CD14-positive monocyte (primary cell): ENCODE measurements at regions not wholly inside any gene's neighbourhood (a gene's known extent, or its start where the extent isn't known, plus 50 kb on each side); places are given as distances from the start of the nearest gene placed in this dataset.

Experiments
- DNase-seq, 3 donors: peaks; one replicate each; pipeline ENCODE4 v3.0.0-alpha.2; 2011 to 2022
- H2AFZ ChIP-seq: 2 replicates; pipeline ENCODE4 v1.6.0; 2012; ENCODE audit warnings: mild to moderate bottlenecking, low read depth, low read length, inconsistent platforms; ENCODE audit not compliant: insufficient read depth, poor library complexity, severe bottlenecking
- H3K27ac ChIP-seq, 2 donors: 1 replicate in 1 of 2; 2 replicates in 1 of 2; pipeline ENCODE4 v1.5.1; 2012 to 2013; ENCODE audit warnings: low read length in 2 of 2, control low read depth in 1 of 2, inconsistent platforms in 1 of 2, low read depth in 1 of 2, mild to moderate bottlenecking in 1 of 2
- H3K27me3 ChIP-seq, 2 donors: one replicate each; pipeline versions ENCODE4 v1.6.0 to v1.6.1; 2011 to 2013; ENCODE audit warnings: low read length in 2 of 2; ENCODE audit not compliant: control insufficient read depth in 2 of 2, insufficient read depth in 2 of 2
- H3K36me3 ChIP-seq, 2 donors: replicated peaks in 1 of 2; 1 replicate in 1 of 2; 2 replicates in 1 of 2; pipeline versions ENCODE4 v1.5.1 to v1.6.1; 2012 to 2013; ENCODE audit warnings: low read length in 2 of 2, control low read depth in 1 of 2, inconsistent platforms in 1 of 2, mild to moderate bottlenecking in 1 of 2; ENCODE audit not compliant: insufficient read depth in 2 of 2, control insufficient read depth in 1 of 2
- H3K4me1 ChIP-seq, 2 donors: 1 replicate in 1 of 2; 2 replicates in 1 of 2; pipeline versions ENCODE4 v1.5.1 to v1.6.1; 2012 to 2013; ENCODE audit warnings: low read length in 2 of 2, control low read depth in 1 of 2, inconsistent platforms in 1 of 2, mild to moderate bottlenecking in 1 of 2, moderate library complexity in 1 of 2; ENCODE audit not compliant: insufficient read depth in 2 of 2, control insufficient read depth in 1 of 2
- H3K4me2 ChIP-seq: replicated peaks from 2 replicates; pipeline ENCODE3; 2012; ENCODE audit warnings: low read length, moderate library complexity, mild to moderate bottlenecking; ENCODE audit not compliant: poor library complexity, severe bottlenecking; ENCODE audit errors: extremely low read depth
- H3K4me3 ChIP-seq, 3 experiments: fragments of 200-600 bp in 1 of 3; sonication (generic) in 1 of 3; replicated peaks in 1 of 3; 1 replicate in 2 of 3; 2 replicates in 1 of 3; pipeline ENCODE4 v1.5.1; 2011 to 2013; ENCODE audit warnings: low read length in 3 of 3, mild to moderate bottlenecking in 3 of 3, control low read depth in 2 of 3, low read depth in 2 of 3, inconsistent platforms in 1 of 3, moderate library complexity in 1 of 3
- H3K79me2 ChIP-seq: 2 replicates; pipeline ENCODE4 v1.6.0; 2012; ENCODE audit warnings: mild to moderate bottlenecking, control low read depth, inconsistent platforms, low read length, moderate library complexity; ENCODE audit not compliant: insufficient read depth
- H3K9ac ChIP-seq: 2 replicates; pipeline ENCODE4 v1.6.0; 2017; ENCODE audit warnings: low read length, mild to moderate bottlenecking; ENCODE audit not compliant: insufficient read depth, poor library complexity, severe bottlenecking
- H3K9me3 ChIP-seq, 2 donors: replicated peaks in 1 of 2; 1 replicate in 1 of 2; 2 replicates in 1 of 2; pipeline versions ENCODE4 v1.5.1 to v1.6.1; 2012 to 2013; ENCODE audit warnings: low read length in 2 of 2, control low read depth in 1 of 2; ENCODE audit not compliant: control insufficient read depth in 1 of 2, insufficient read depth in 1 of 2
- H4K20me1 ChIP-seq: 2 replicates; pipeline ENCODE4 v1.6.0; 2012; ENCODE audit warnings: mild to moderate bottlenecking, low read length, control low read depth, moderate library complexity; ENCODE audit not compliant: insufficient read depth
- H3K27ac Mint-ChIP-seq, 7 donors: one replicate each; pipeline ENCODE4 v1.8.0; 2020; ENCODE audit warnings: mild to moderate bottlenecking in 7 of 7, mixed read lengths in 7 of 7, moderate library complexity in 6 of 7, inconsistent platforms in 2 of 7
- H3K27me3 Mint-ChIP-seq, 3 donors: one replicate each; pipeline ENCODE4 v1.8.0; 2021 to 2022; ENCODE audit warnings: low read depth in 3 of 3, mild to moderate bottlenecking in 3 of 3, mixed read lengths in 3 of 3, moderate library complexity in 3 of 3, inconsistent platforms in 1 of 3
- H3K36me3 Mint-ChIP-seq, 2 donors: one replicate each; pipeline ENCODE4 v1.8.0; 2020; ENCODE audit warnings: mixed read lengths in 2 of 2, inconsistent platforms in 1 of 2, mild to moderate bottlenecking in 1 of 2
- H3K4me1 Mint-ChIP-seq: one replicate; pipeline ENCODE4 v1.8.0; 2020; ENCODE audit warnings: mild to moderate bottlenecking, mixed read lengths
- H3K4me3 Mint-ChIP-seq, 2 donors: one replicate each; pipeline ENCODE4 v1.8.0; 2020; ENCODE audit warnings: mild to moderate bottlenecking in 2 of 2, mixed read lengths in 2 of 2, moderate library complexity in 1 of 2
- H3K9me3 Mint-ChIP-seq, 7 donors: one replicate each; pipeline ENCODE4 v1.8.0; 2020 to 2022; ENCODE audit warnings: mixed read lengths in 7 of 7, mild to moderate bottlenecking in 6 of 7, moderate library complexity in 6 of 7, inconsistent platforms in 2 of 7
- WGBS: methylation state at CpG from one replicate; pipeline ENCODE4 v1.1.5; 2013; ENCODE audit warnings: missing lambda C conversion rate; ENCODE audit not compliant: insufficient coverage; 5-methylcytosine and 5-hydroxymethylcytosine counted together
- intact Hi-C, 2 donors: fragments of 100-400 bp; cut with micrococcal nuclease; formaldehyde crosslinking; loops; one replicate each; pipeline versions ENCODE4 v1.15.0 to v1.15.1; 2023
- TF ChIP-seq, protein P1 (sequence below): fragments of 200-600 bp; IDR thresholded peaks from one replicate; pipeline ENCODE4 v1.8.0; 2022; ENCODE audit warnings: antibody characterized with exemption, mild to moderate bottlenecking

DNA sequence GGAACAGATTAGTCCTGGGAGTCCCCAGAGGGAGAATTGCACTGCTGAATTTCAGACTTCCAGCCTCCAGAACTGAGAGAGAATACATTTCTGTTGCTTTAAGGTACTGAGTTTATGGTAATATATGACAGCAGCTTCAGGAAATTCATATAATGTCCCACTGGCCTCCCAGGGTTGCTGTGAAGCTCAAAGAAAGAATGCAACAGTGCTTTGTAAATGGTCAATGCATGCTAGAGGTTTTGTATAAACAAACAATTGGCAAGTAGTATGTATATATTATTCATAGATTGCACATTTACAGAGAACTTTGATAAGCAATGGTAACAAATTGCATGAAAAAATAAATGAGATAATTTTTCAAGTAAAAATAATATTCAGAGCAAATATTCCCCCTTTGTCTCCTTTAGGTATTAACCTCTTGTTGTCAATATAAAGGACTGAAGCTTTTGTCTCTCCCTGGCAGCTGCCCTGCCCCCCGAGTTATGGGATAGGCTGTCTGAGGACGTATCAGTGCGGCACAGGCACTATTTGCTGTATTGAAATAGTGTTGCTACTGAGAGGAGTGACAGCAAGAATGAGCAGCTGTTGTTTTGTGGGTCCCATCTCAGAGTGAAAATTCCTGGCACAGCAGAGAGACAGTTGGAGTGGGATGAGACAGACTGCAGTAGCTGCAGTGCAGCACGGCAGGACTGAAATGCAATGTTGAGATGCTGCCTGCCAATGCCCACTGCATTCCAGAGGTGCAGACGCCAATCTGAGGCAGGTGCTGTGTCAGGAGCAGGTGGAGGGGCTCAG lies 194.2 kb upstream of the GLRA1 start:
- Mint-ChIP-seq H3K27ac (no peak overlapping the region), H3K9me3 (peaks cover 0 to 6% (median 0%) of the 10 kb centered on the region in 7 donors)

GRCh38 chr5:152116934-152117333 lies 192.3 kb upstream of the GLRA1 start:
- Mint-ChIP-seq H3K27ac (no peak overlapping the region), H3K4me3 (no peak overlapping the region), H3K36me3 (no peaks in the 10 kb centered on the region), H3K4me1 (no peaks in the 10 kb centered on the region), H3K9me3 (peaks cover 0 to 11% (median 0%) of the 10 kb centered on the region in 7 donors), H3K27me3 (peaks cover 0 to 3% (median 3%) of the 10 kb centered on the region in 3 donors)
- DNase-seq, result no peak
- Histone ChIP-seq H3K4me3 (no peak overlapping the region), H3K27me3 (no peaks in the 10 kb centered on the region), H3K4me2 (no peak overlapping the region), H4K20me1 (no peaks in the 10 kb centered on the region), H3K9me3 (no peaks in the 10 kb centered on the region), H3K9ac (no peak overlapping the region), H3K27ac (no peak overlapping the region), H3K79me2 (no peaks in the 10 kb centered on the region), H2AFZ (no peak overlapping the region), H3K36me3 (no peaks in the 10 kb centered on the region), H3K4me1 (no peaks in the 10 kb centered on the region)
- intact Hi-C loops, result no loop called here
- TF ChIP-seq, protein P1, sequence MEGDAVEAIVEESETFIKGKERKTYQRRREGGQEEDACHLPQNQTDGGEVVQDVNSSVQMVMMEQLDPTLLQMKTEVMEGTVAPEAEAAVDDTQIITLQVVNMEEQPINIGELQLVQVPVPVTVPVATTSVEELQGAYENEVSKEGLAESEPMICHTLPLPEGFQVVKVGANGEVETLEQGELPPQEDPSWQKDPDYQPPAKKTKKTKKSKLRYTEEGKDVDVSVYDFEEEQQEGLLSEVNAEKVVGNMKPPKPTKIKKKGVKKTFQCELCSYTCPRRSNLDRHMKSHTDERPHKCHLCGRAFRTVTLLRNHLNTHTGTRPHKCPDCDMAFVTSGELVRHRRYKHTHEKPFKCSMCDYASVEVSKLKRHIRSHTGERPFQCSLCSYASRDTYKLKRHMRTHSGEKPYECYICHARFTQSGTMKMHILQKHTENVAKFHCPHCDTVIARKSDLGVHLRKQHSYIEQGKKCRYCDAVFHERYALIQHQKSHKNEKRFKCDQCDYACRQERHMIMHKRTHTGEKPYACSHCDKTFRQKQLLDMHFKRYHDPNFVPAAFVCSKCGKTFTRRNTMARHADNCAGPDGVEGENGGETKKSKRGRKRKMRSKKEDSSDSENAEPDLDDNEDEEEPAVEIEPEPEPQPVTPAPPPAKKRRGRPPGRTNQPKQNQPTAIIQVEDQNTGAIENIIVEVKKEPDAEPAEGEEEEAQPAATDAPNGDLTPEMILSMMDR, result no peak
- 79% methylated on average over 2 of the region's 3 CpGs for WGBS

More for the DNA sequence above, 194.2 kb upstream of the GLRA1 start:
- DNase-seq, result no peak
- no peaks in the 10 kb centered on the region for H3K4me1 ChIP-seq
- no peak overlapping the region for H3K4me2 ChIP-seq
- intact Hi-C loops, result no loop called here
- H3K9ac ChIP-seq, result no peak overlapping the region
- no peak overlapping the region for H3K4me3 Mint-ChIP-seq
- H3K4me3 ChIP-seq, result no peak overlapping the region
- H3K36me3 Mint-ChIP-seq, result no peaks in the 10 kb centered on the region
- no peaks in the 10 kb centered on the region for H3K9me3 ChIP-seq
- H3K27ac ChIP-seq, result no peak overlapping the region
- H2AFZ ChIP-seq, result no peak overlapping the region
- WGBS, result 98% methylated on average over 5 of the region's 5 CpGs
- H3K79me2 ChIP-seq, result no peaks in the 10 kb centered on the region
- H4K20me1 ChIP-seq, result no peaks in the 10 kb centered on the region
- H3K27me3 Mint-ChIP-seq, result peaks cover 0 to 4% (median 3%) of the 10 kb centered on the region in 3 donors
- no peaks in the 10 kb centered on the region for H3K27me3 ChIP-seq
- TF ChIP-seq, protein P1, result no peak
- no peaks in the 10 kb centered on the region for H3K4me1 Mint-ChIP-seq
- no peaks in the 10 kb centered on the region for H3K36me3 ChIP-seq
